ENCODE measurements at regions not wholly inside any gene's neighbourhood (a gene's known extent, or its start where the extent isn't known, plus 50 kb on each side); places are given as distances from the start of the nearest gene placed in this dataset.
"Not testable (repeated sequence)": the region's sequence is repeated elsewhere in the genome, so short reads cannot be mapped to it uniquely, and the experiment has no call there.

GRCh38 chr17:31623990-31624389 lies 232.5 kb downstream of the RAB11FIP4 start:
- no peak for DNase-seq (ENCODE audit: low read depth, low spot score)

GRCh38 chr17:31622500-31622899 lies 231.0 kb downstream of the RAB11FIP4 start:
- DNase-seq (ENCODE audit: low read depth, low spot score): no peak

GRCh38 chr17:31621566-31621965 lies 230.1 kb downstream of the RAB11FIP4 start:
- DNase-seq (ENCODE audit: low read depth, low spot score): no peak

GRCh38 chr17:31611053-31611452 lies 219.6 kb downstream of the RAB11FIP4 start:
- not testable (repeated sequence) for DNase-seq (ENCODE audit: low read depth, low spot score)

GRCh38 chr17:31609996-31610910 lies 218.8 kb downstream of the RAB11FIP4 start:
- DNase-seq (ENCODE audit: low read depth, low spot score): no peak

- DNase-seq (ENCODE audit: low read depth, low spot score): no peak
Observed at GRCh38 chr17:31609331-31609730, 217.9 kb downstream of the RAB11FIP4 start.

GRCh38 chr17:31608659-31609254 lies 217.3 kb downstream of the RAB11FIP4 start:
- DNase-seq (ENCODE audit: low read depth, low spot score): no peak

GRCh38 chr17:31605761-31606160 lies 214.3 kb downstream of the RAB11FIP4 start:
- no peak for DNase-seq (ENCODE audit: low read depth, low spot score)

GRCh38 chr17:31604936-31605335 lies 213.5 kb downstream of the RAB11FIP4 start:
- no peak for DNase-seq (ENCODE audit: low read depth, low spot score)

- DNase-seq (ENCODE audit: low read depth, low spot score): not testable (repeated sequence)
Observed at GRCh38 chr17:31600144-31600543, 208.7 kb downstream of the RAB11FIP4 start.

- DNase-seq (ENCODE audit: low read depth, low spot score): no peak
Observed at GRCh38 chr17:31598921-31599571, 207.6 kb downstream of the RAB11FIP4 start.

GRCh38 chr17:31598399-31598782 lies 206.9 kb downstream of the RAB11FIP4 start:
- no peak for DNase-seq (ENCODE audit: low read depth, low spot score)

- DNase-seq (ENCODE audit: low read depth, low spot score): no peak
Observed at GRCh38 chr17:31597646-31598398, 206.3 kb downstream of the RAB11FIP4 start.

GRCh38 chr17:31596382-31597323 lies 205.2 kb downstream of the RAB11FIP4 start:
- DNase-seq (ENCODE audit: low read depth, low spot score): peak; percentile 84

GRCh38 chr17:31595666-31596381 lies 204.3 kb downstream of the RAB11FIP4 start:
- no peak for DNase-seq (ENCODE audit: low read depth, low spot score)

- no peak for DNase-seq (ENCODE audit: low read depth, low spot score)
Observed at GRCh38 chr17:31595076-31595475, 203.6 kb downstream of the RAB11FIP4 start.

GRCh38 chr17:31594416-31594815 lies 202.9 kb downstream of the RAB11FIP4 start:
- no peak for DNase-seq (ENCODE audit: low read depth, low spot score)

GRCh38 chr17:31593806-31594205 lies 202.3 kb downstream of the RAB11FIP4 start:
- DNase-seq (ENCODE audit: low read depth, low spot score): no peak

- DNase-seq (ENCODE audit: low read depth, low spot score): no peak
Observed at GRCh38 chr17:31591924-31592323, 200.4 kb downstream of the RAB11FIP4 start.

- no peak for DNase-seq (ENCODE audit: low read depth, low spot score)
Observed at GRCh38 chr17:31588512-31588911, 197.0 kb downstream of the RAB11FIP4 start.
